Panc1 (cell line): ENCODE measurements at regions not wholly inside any gene's neighbourhood (a gene's known extent, or its start where the extent isn't known, plus 50 kb on each side); places are given as distances from the start of the nearest gene placed in this dataset.

Source experiments
- POLR2AphosphoS5 ChIP-seq: IDR thresholded peaks from 2 replicates; pipeline ENCODE4 v1.6.1; 2012; ENCODE audit warnings: mild to moderate bottlenecking, low read depth, low read length, moderate library complexity
- TF ChIP-seq, protein P1 (sequence below): fragments of 450-650 bp; IDR thresholded peaks from 2 replicates; pipeline ENCODE4 v1.5.1; 2017; ENCODE audit warnings: mild to moderate bottlenecking

DNA sequence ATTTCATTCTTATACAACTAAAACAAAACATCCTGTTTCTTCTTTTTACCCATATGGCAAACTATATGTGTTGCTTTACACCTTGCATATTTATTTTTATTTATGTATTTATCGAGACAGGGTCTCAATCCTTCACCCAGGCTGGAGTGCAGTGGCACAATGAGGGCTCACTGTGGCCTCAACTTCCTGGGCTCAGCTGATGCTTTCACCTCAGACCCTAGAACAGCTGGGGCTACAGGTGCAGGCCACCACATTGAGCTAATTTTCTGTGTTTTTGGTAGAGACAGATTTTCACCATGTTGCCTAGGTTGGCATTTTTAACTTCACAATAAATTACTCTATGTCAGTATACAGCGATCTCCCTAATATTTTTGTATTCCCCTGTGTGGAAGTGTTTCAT is 522.0 kb downstream of the MBD2 start:
- no peak for TF ChIP-seq POLR2AphosphoS5
- TF ChIP-seq, protein P1, sequence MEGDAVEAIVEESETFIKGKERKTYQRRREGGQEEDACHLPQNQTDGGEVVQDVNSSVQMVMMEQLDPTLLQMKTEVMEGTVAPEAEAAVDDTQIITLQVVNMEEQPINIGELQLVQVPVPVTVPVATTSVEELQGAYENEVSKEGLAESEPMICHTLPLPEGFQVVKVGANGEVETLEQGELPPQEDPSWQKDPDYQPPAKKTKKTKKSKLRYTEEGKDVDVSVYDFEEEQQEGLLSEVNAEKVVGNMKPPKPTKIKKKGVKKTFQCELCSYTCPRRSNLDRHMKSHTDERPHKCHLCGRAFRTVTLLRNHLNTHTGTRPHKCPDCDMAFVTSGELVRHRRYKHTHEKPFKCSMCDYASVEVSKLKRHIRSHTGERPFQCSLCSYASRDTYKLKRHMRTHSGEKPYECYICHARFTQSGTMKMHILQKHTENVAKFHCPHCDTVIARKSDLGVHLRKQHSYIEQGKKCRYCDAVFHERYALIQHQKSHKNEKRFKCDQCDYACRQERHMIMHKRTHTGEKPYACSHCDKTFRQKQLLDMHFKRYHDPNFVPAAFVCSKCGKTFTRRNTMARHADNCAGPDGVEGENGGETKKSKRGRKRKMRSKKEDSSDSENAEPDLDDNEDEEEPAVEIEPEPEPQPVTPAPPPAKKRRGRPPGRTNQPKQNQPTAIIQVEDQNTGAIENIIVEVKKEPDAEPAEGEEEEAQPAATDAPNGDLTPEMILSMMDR: no peak
